ENCODE measurements at regions not wholly inside any gene's neighbourhood (a gene's known extent, or its start where the extent isn't known, plus 50 kb on each side); places are given as distances from the start of the nearest gene placed in this dataset.
"Not testable (repeated sequence)": the region's sequence is repeated elsewhere in the genome, so short reads cannot be mapped to it uniquely, and the experiment has no call there.

- Histone ChIP-seq H3K4ac (ENCODE audit: low read length) (no peak overlapping the region), H2BK15ac (ENCODE audit: low read length) (no peak overlapping the region), H3K4me1 (ENCODE audit: control insufficient read depth in 2 of 2, insufficient read depth in 1 of 2, low read depth in 1 of 2, low read length in 2 of 2) (peaks cover 9 to 10% of the 10 kb centered on the region in 2 donors), H3K4me3 (ENCODE audit: low read length in 2 of 2) (no peak overlapping the region), H3K18ac (ENCODE audit: low read length) (no peak overlapping the region), H2BK120ac (ENCODE audit: low read depth, low read length) (no peak overlapping the region), H3K9ac (ENCODE audit: low read depth, low read length, poor library complexity) (no peak overlapping the region), H4K91ac (ENCODE audit: low read depth, low read length, poor library complexity) (no peak overlapping the region), H4K8ac (ENCODE audit: low read depth, low read length) (no peak overlapping the region), H2AK5ac (ENCODE audit: low read depth, low read length) (no peak overlapping the region), H2AFZ (ENCODE audit: low read length) (no peak overlapping the region), H3K27ac (replicated peaks; ENCODE audit: low read length) (no peak overlapping the region), H3K4me2 (ENCODE audit: insufficient read depth, low read length, poor library complexity, severe bottlenecking) (no peak overlapping the region), H3K36me3 (replicated peaks in 1 of 2; ENCODE audit: control insufficient read depth in 2 of 2, insufficient read depth in 2 of 2, low read length in 2 of 2) (no peaks in the 10 kb centered on the region), H3K27me3 (ENCODE audit: control insufficient read depth in 3 of 3, insufficient read depth in 3 of 3, low read depth in 1 of 3, low read length in 3 of 3) (peaks cover 0 to 28% (median 0%) of the 10 kb centered on the region in 3 experiments), H2BK12ac (ENCODE audit: low read length) (no peak overlapping the region), H3K14ac (ENCODE audit: low read length) (no peak overlapping the region), H3K9me3 (replicated peaks in 1 of 2; ENCODE audit: control insufficient read depth in 2 of 2, insufficient read depth in 1 of 2, low read depth in 1 of 2, low read length in 2 of 2) (no peaks in the 10 kb centered on the region), H3K23ac (ENCODE audit: low read depth, low read length, poor library complexity) (no peak overlapping the region), H2BK5ac (ENCODE audit: low read length) (no peak overlapping the region), H3K79me1 (ENCODE audit: low read depth, low read length) (no peaks in the 10 kb centered on the region)
- no CpG with 5 or more reads among the region's 3 CpGs for WGBS, 2 donors (ENCODE audit: extremely low coverage in 2 of 2, insufficient read length in 2 of 2, insufficient replicate concordance in 1 of 2)
- DNase-seq (ENCODE audit: low spot score): no peak
Measured at GRCh38 chr16:54991525-54991924, 60.9 kb downstream of the IRX5 start.

DNA sequence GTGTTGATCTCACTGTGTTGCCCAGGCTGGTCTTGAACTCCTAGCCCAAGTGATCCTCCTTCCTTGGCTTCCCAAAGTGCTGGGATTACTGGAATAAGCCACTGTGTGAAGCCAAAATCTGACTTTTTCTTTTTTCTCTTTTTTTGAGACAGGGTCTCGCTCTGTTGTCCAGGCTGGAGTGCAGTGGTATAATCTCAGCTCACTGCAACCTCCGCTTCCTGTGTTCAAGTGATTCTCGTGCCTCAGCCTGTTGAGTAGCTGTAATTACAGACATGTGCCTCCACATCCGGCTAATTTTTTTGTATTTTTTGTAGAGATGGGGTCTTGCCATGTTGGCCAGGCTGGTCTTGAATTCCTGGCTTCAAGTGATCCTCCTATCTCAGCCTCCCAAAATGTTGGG is 61.3 kb downstream of the IRX5 start:
- not testable (repeated sequence) for H3K36me3 ChIP-seq (replicated peaks in 1 of 2; ENCODE audit: control insufficient read depth in 2 of 2, insufficient read depth in 2 of 2, low read length in 2 of 2)

DNA sequence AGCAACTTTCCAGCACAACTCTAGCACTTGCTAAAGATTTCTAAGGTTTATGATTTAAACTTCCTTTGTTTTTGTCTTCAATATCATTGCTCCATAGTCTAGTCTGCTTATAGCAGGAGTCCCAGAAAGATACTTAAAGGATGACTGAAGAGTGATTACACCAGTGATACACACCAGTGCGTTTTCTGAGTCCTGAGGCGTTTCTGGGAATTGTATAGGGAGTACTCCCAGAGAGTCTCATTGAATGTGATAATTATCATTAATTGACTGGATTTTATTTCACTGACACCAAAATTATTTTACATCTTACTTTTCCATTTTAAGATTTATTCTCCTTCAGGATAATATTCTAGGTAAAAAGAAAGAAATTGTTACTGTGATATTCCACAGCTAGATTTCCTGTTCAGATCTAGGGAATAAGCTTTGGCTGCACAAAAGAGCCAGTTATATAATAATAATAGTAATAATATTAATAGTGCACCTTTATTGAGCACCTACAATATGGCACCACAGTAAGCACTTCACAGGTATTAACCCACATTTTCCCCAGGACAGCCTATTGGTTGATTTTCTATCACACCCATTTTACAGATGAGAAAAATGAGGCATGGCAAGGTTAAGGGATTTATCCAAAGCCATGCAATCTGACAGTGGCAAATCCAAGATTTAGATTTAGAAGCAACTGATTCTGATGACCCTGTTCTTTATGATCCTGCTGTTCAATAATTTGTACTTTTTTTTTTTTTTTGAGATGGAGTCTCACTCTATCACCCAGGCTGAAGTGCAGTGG is 62.6 kb downstream of the IRX5 start:
- no peak overlapping the region for H2BK15ac ChIP-seq (ENCODE audit: low read length)
- no CpG with 5 or more reads among the region's 2 CpGs for WGBS, 2 donors (ENCODE audit: extremely low coverage in 2 of 2, insufficient read length in 2 of 2, insufficient replicate concordance in 1 of 2)
- no peak overlapping the region for H2BK5ac ChIP-seq (ENCODE audit: low read length)
- H3K23ac ChIP-seq (ENCODE audit: low read depth, low read length, poor library complexity): no peak overlapping the region
- H3K14ac ChIP-seq (ENCODE audit: low read length): no peak overlapping the region
- no peak overlapping the region for H4K8ac ChIP-seq (ENCODE audit: low read depth, low read length)
- H3K4me1 ChIP-seq (ENCODE audit: control insufficient read depth in 2 of 2, insufficient read depth in 1 of 2, low read depth in 1 of 2, low read length in 2 of 2): peaks cover 0 to 2% of the 10 kb centered on the region in 2 donors
- no peak overlapping the region for H2AK5ac ChIP-seq (ENCODE audit: low read depth, low read length)
- DNase-seq (ENCODE audit: low spot score): no peak
- H3K27ac ChIP-seq (replicated peaks; ENCODE audit: low read length): no peak overlapping the region
- no peaks in the 10 kb centered on the region for H3K79me1 ChIP-seq (ENCODE audit: low read depth, low read length)
- no peak overlapping the region for H2AFZ ChIP-seq (ENCODE audit: low read length)
- no peak overlapping the region for H2BK12ac ChIP-seq (ENCODE audit: low read length)
- H4K91ac ChIP-seq (ENCODE audit: low read depth, low read length, poor library complexity): no peak overlapping the region
- H3K4me2 ChIP-seq (ENCODE audit: insufficient read depth, low read length, poor library complexity, severe bottlenecking): no peak overlapping the region
- H3K27me3 ChIP-seq (ENCODE audit: control insufficient read depth in 3 of 3, insufficient read depth in 3 of 3, low read depth in 1 of 3, low read length in 3 of 3): peaks cover 0 to 19% (median 0%) of the 10 kb centered on the region in 3 experiments
- no peaks in the 10 kb centered on the region for H3K9me3 ChIP-seq (replicated peaks in 1 of 2; ENCODE audit: control insufficient read depth in 2 of 2, insufficient read depth in 1 of 2, low read depth in 1 of 2, low read length in 2 of 2)
- no peaks in the 10 kb centered on the region for H3K36me3 ChIP-seq (replicated peaks in 1 of 2; ENCODE audit: control insufficient read depth in 2 of 2, insufficient read depth in 2 of 2, low read length in 2 of 2)
- H2BK120ac ChIP-seq (ENCODE audit: low read depth, low read length): no peak overlapping the region
- no peak overlapping the region for H3K4ac ChIP-seq (ENCODE audit: low read length)
- H3K9ac ChIP-seq (ENCODE audit: low read depth, low read length, poor library complexity): no peak overlapping the region
- no peak overlapping the region for H3K18ac ChIP-seq (ENCODE audit: low read length)
- H3K4me3 ChIP-seq (ENCODE audit: low read length in 2 of 2): no peak overlapping the region

More for the DNA sequence above, 61.3 kb downstream of the IRX5 start:
- H3K4ac ChIP-seq (ENCODE audit: low read length); H3K27ac ChIP-seq (replicated peaks; ENCODE audit: low read length); H3K4me3 ChIP-seq (ENCODE audit: low read length in 2 of 2); H2BK12ac ChIP-seq (ENCODE audit: low read length); H2AK5ac ChIP-seq (ENCODE audit: low read depth, low read length); H2AFZ ChIP-seq (ENCODE audit: low read length); H2BK120ac ChIP-seq (ENCODE audit: low read depth, low read length); H4K8ac ChIP-seq (ENCODE audit: low read depth, low read length); H2BK5ac ChIP-seq (ENCODE audit: low read length); H3K23ac ChIP-seq (ENCODE audit: low read depth, low read length, poor library complexity); H3K4me1 ChIP-seq (ENCODE audit: control insufficient read depth in 2 of 2, insufficient read depth in 1 of 2, low read depth in 1 of 2, low read length in 2 of 2); H3K18ac ChIP-seq (ENCODE audit: low read length); H3K79me1 ChIP-seq (ENCODE audit: low read depth, low read length); DNase-seq (ENCODE audit: low spot score); H4K91ac ChIP-seq (ENCODE audit: low read depth, low read length, poor library complexity); H3K9me3 ChIP-seq (replicated peaks in 1 of 2; ENCODE audit: control insufficient read depth in 2 of 2, insufficient read depth in 1 of 2, low read depth in 1 of 2, low read length in 2 of 2); H3K4me2 ChIP-seq (ENCODE audit: insufficient read depth, low read length, poor library complexity, severe bottlenecking); H2BK15ac ChIP-seq (ENCODE audit: low read length); H3K14ac ChIP-seq (ENCODE audit: low read length); H3K9ac ChIP-seq (ENCODE audit: low read depth, low read length, poor library complexity): not testable (repeated sequence)
- H3K27me3 ChIP-seq (ENCODE audit: control insufficient read depth in 3 of 3, insufficient read depth in 3 of 3, low read depth in 1 of 3, low read length in 3 of 3): peaks cover 0 to 24% (median 0%) of the 10 kb centered on the region in 3 experiments
- WGBS, 2 donors (ENCODE audit: extremely low coverage in 2 of 2, insufficient read length in 2 of 2, insufficient replicate concordance in 1 of 2): no CpG with 5 or more reads among the region's 4 CpGs

DNA sequence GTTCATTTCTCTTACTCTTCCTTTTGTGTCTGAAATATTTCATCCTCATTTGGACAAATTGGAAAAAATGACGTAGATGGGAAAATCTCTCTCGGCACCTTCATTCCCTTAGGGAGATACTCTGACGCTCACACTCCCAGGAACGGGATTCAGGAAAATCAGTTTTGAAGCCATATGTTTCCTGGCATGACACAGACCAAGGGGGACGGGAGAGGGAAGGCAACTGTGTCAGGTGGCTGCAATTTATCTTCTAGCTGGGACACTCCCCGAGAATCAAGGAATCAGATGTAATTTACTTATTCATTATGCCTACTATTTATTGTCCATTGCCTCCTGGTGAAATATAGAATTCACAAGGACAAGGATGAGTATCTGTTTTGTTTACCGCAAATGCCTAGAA is 65.5 kb downstream of the IRX5 start:
- Histone ChIP-seq H2BK5ac (ENCODE audit: low read length) (no peak overlapping the region), H2BK15ac (ENCODE audit: low read length) (no peak overlapping the region), H3K4me2 (ENCODE audit: insufficient read depth, low read length, poor library complexity, severe bottlenecking) (no peak overlapping the region), H3K27ac (replicated peaks; ENCODE audit: low read length) (no peak overlapping the region), H3K18ac (ENCODE audit: low read length) (no peak overlapping the region), H2BK120ac (ENCODE audit: low read depth, low read length) (no peak overlapping the region), H3K4me3 (ENCODE audit: low read length in 2 of 2) (no peak overlapping the region), H3K4me1 (ENCODE audit: control insufficient read depth in 2 of 2, insufficient read depth in 1 of 2, low read depth in 1 of 2, low read length in 2 of 2) (peaks cover 0 to 2% of the 10 kb centered on the region in 2 donors), H3K14ac (ENCODE audit: low read length) (no peak overlapping the region), H2AFZ (ENCODE audit: low read length) (no peak overlapping the region), H3K9me3 (replicated peaks in 1 of 2; ENCODE audit: control insufficient read depth in 2 of 2, insufficient read depth in 1 of 2, low read depth in 1 of 2, low read length in 2 of 2) (no peaks in the 10 kb centered on the region), H3K4ac (ENCODE audit: low read length) (no peak overlapping the region), H3K23ac (ENCODE audit: low read depth, low read length, poor library complexity) (no peak overlapping the region), H4K91ac (ENCODE audit: low read depth, low read length, poor library complexity) (no peak overlapping the region), H3K27me3 (ENCODE audit: control insufficient read depth in 3 of 3, insufficient read depth in 3 of 3, low read depth in 1 of 3, low read length in 3 of 3) (peaks cover 0 to 21% (median 0%) of the 10 kb centered on the region in 3 experiments), H2BK12ac (ENCODE audit: low read length) (no peak overlapping the region), H3K9ac (ENCODE audit: low read depth, low read length, poor library complexity) (no peak overlapping the region), H3K36me3 (replicated peaks in 1 of 2; ENCODE audit: control insufficient read depth in 2 of 2, insufficient read depth in 2 of 2, low read length in 2 of 2) (no peaks in the 10 kb centered on the region), H4K8ac (ENCODE audit: low read depth, low read length) (no peak overlapping the region), H3K79me1 (ENCODE audit: low read depth, low read length) (no peaks in the 10 kb centered on the region), H2AK5ac (ENCODE audit: low read depth, low read length) (no peak overlapping the region)
- DNase-seq (ENCODE audit: low spot score): no peak
- no CpG with 5 or more reads among the region's 7 CpGs for WGBS, 2 donors (ENCODE audit: extremely low coverage in 2 of 2, insufficient read length in 2 of 2, insufficient replicate concordance in 1 of 2)
